DOHH2 (cell line): ENCODE measurements at regions not wholly inside any gene's neighbourhood (a gene's known extent, or its start where the extent isn't known, plus 50 kb on each side); places are given as distances from the start of the nearest gene placed in this dataset.

Experiments
- H3F3A ChIP-seq: fragments of 200-600 bp; sonication (generic), shearing (Covaris generic); 2 replicates; pipeline ENCODE4 v1.6.0; 2016; ENCODE audit warnings: antibody characterized with exemption, mild to moderate bottlenecking; ENCODE audit not compliant: control insufficient read depth, insufficient read depth
- H3K27ac ChIP-seq: fragments of 200-600 bp; sonication (generic); 2 replicates; pipeline ENCODE4 v1.5.1; 2014; ENCODE audit warnings: low read depth, mild to moderate bottlenecking, low read length, moderate library complexity
- H3K27me3 ChIP-seq: fragments of 200-600 bp; sonication (generic); 2 replicates; pipeline ENCODE4 v1.6.1; 2014; ENCODE audit warnings: mild to moderate bottlenecking, low read length, mixed read lengths; ENCODE audit not compliant: control insufficient read depth
- H3K36me3 ChIP-seq: fragments of 200-600 bp; sonication (generic); 2 replicates; pipeline ENCODE4 v1.6.1; 2014; ENCODE audit warnings: mild to moderate bottlenecking, low read length, moderate library complexity, mixed read lengths; ENCODE audit not compliant: control insufficient read depth
- H3K4me1 ChIP-seq: fragments of 200-600 bp; sonication (generic); 2 replicates; pipeline ENCODE4 v1.6.1; 2014; ENCODE audit warnings: mild to moderate bottlenecking, low read length, mixed read lengths; ENCODE audit not compliant: control insufficient read depth
- H3K4me2 ChIP-seq: fragments of 200-600 bp; sonication (generic); 2 replicates; pipeline ENCODE4 v1.6.0; 2014; ENCODE audit warnings: mild to moderate bottlenecking, low read length, moderate library complexity
- H3K4me3 ChIP-seq: fragments of 200-600 bp; sonication (generic); 2 replicates; pipeline ENCODE4 v1.5.1; 2014; ENCODE audit warnings: mild to moderate bottlenecking, low read length, mixed read lengths
- H3K79me2 ChIP-seq: fragments of 200-600 bp; sonication (generic); 2 replicates; pipeline ENCODE4 v1.6.1; 2014; ENCODE audit warnings: mild to moderate bottlenecking, low read length, mixed read lengths; ENCODE audit not compliant: control insufficient read depth
- H3K9me2 ChIP-seq: fragments of 200-600 bp; sonication (generic); replicated peaks from 2 replicates; pipeline ENCODE4 v1.6.1; 2014; ENCODE audit warnings: mild to moderate bottlenecking, low read length, mixed read lengths; ENCODE audit not compliant: control insufficient read depth
- H3K9me3 ChIP-seq: fragments of 200-600 bp; sonication (generic); 2 replicates; pipeline ENCODE4 v1.6.1; 2014; ENCODE audit warnings: antibody characterized with exemption, low read length, mixed read lengths; ENCODE audit not compliant: control insufficient read depth, insufficient read depth
- H4K20me1 ChIP-seq: fragments of 200-600 bp; sonication (generic); 2 replicates; pipeline ENCODE4 v1.6.0; 2014; ENCODE audit warnings: low read depth, mild to moderate bottlenecking, antibody characterized with exemption, low read length, moderate library complexity; ENCODE audit not compliant: control insufficient read depth, insufficient read depth
- CTCF ChIP-seq: fragments of 200-600 bp; sonication (generic); IDR thresholded peaks from one replicate; pipeline ENCODE4 v1.5.1; 2014; ENCODE audit warnings: antibody characterized with exemption, mild to moderate bottlenecking, low read depth, low read length; ENCODE audit not compliant: poor library complexity, severe bottlenecking
- EZH2phosphoT487 ChIP-seq: fragments of 200-600 bp; sonication (generic); IDR thresholded peaks from 2 replicates; pipeline ENCODE4 v1.6.1; 2017; ENCODE audit warnings: borderline replicate concordance, mild to moderate bottlenecking, antibody characterized with exemption, low read length, moderate library complexity, mixed read lengths

- TF ChIP-seq CTCF (no peak), EZH2phosphoT487 (no peak)
- H3K36me3 ChIP-seq = no peaks in the 10 kb centered on the region
- H3K4me1 ChIP-seq = no peaks in the 10 kb centered on the region
- no peak overlapping the region for H3K27ac ChIP-seq
- no peaks in the 10 kb centered on the region for H3K9me2 ChIP-seq
- no peak overlapping the region for H3K4me2 ChIP-seq
- H3K27me3 ChIP-seq = no peaks in the 10 kb centered on the region
- H3K79me2 ChIP-seq = no peaks in the 10 kb centered on the region
- no peaks in the 10 kb centered on the region for H3K9me3 ChIP-seq
- H3K4me3 ChIP-seq = no peak overlapping the region
- H3F3A ChIP-seq = no peaks in the 10 kb centered on the region
- no peaks in the 10 kb centered on the region for H4K20me1 ChIP-seq
Measured at GRCh38 chr2:238570391-238570790, 143.7 kb downstream of the ASB1 start.

GRCh38 chr2:238570926-238571325 lies 144.2 kb downstream of the ASB1 start:
- no peaks in the 10 kb centered on the region for H3K36me3 ChIP-seq
- no peak overlapping the region for H3K4me2 ChIP-seq
- H3F3A ChIP-seq = no peaks in the 10 kb centered on the region
- no peaks in the 10 kb centered on the region for H3K9me2 ChIP-seq
- H3K4me3 ChIP-seq = no peak overlapping the region
- H3K27ac ChIP-seq = no peak overlapping the region
- no peaks in the 10 kb centered on the region for H3K79me2 ChIP-seq
- H3K4me1 ChIP-seq = no peaks in the 10 kb centered on the region
- TF ChIP-seq CTCF (no peak), EZH2phosphoT487 (no peak)
- H3K9me3 ChIP-seq = no peaks in the 10 kb centered on the region
- H4K20me1 ChIP-seq = no peaks in the 10 kb centered on the region
- no peaks in the 10 kb centered on the region for H3K27me3 ChIP-seq

GRCh38 chr2:238571661-238572372 lies 145.1 kb downstream of the ASB1 start:
- Histone ChIP-seq H3K9me3 (no peaks in the 10 kb centered on the region), H3K79me2 (no peaks in the 10 kb centered on the region), H4K20me1 (no peaks in the 10 kb centered on the region), H3K27me3 (no peaks in the 10 kb centered on the region), H3K27ac (no peak overlapping the region), H3K4me3 (no peak overlapping the region), H3F3A (no peaks in the 10 kb centered on the region), H3K36me3 (no peaks in the 10 kb centered on the region), H3K4me2 (no peak overlapping the region), H3K9me2 (no peaks in the 10 kb centered on the region), H3K4me1 (no peaks in the 10 kb centered on the region)
- TF ChIP-seq CTCF = no peak
- no peak for TF ChIP-seq EZH2phosphoT487
